Heart right ventricle (tissue), 16 donors: ENCODE measurements at regions not wholly inside any gene's neighbourhood (a gene's known extent, or its start where the extent isn't known, plus 50 kb on each side); places are given as distances from the start of the nearest gene placed in this dataset.

Experiments used
- ATAC-seq, 8 donors: fragments of 200-7000 bp; cut with Tn5 transposase; one replicate each; pipeline ENCODE4 v1.9.1; 2020; ENCODE audit warnings: mild to moderate bottlenecking in 8 of 8, moderate library complexity in 8 of 8, moderate number of reproducible peaks in 1 of 8
- DNase-seq, 2 donors: peaks; one replicate each; pipeline ENCODE4 v3.0.0-alpha.2; 2020
- H3K27ac ChIP-seq, 10 donors: fragments of 200-600 bp; sonication (generic) in 2 of 10; one replicate each; pipeline versions ENCODE4 v1.5.0 to v1.8.0; 2020 to 2022; ENCODE audit warnings: mild to moderate bottlenecking in 3 of 10
- H3K27me3 ChIP-seq, 7 donors: fragments of 200-600 bp; one replicate each; pipeline ENCODE4 v1.8.0; 2021 to 2022; ENCODE audit warnings: mild to moderate bottlenecking in 2 of 7
- H3K36me3 ChIP-seq, 9 donors: fragments of 200-600 bp; sonication (generic) in 1 of 9; one replicate each; pipeline versions ENCODE4 v1.5.0 to v1.8.0; 2020 to 2022; ENCODE audit warnings: mild to moderate bottlenecking in 2 of 9
- H3K4me1 ChIP-seq, 9 donors: fragments of 200-600 bp; sonication (generic) in 1 of 9; one replicate each; pipeline versions ENCODE4 v1.5.0 to v1.8.0; 2020 to 2022; ENCODE audit warnings: mild to moderate bottlenecking in 4 of 9
- H3K4me3 ChIP-seq, 10 donors: fragments of 200-600 bp; sonication (generic) in 2 of 10; one replicate each; pipeline versions ENCODE4 v1.5.0 to v1.8.0; 2020 to 2022; ENCODE audit warnings: mild to moderate bottlenecking in 7 of 10, moderate library complexity in 2 of 10
- H3K9me3 ChIP-seq, 11 donors: fragments of 200-600 bp in 10 of 11; sonication (generic) in 2 of 11; one replicate each; pipeline versions ENCODE4 v1.5.0 to v1.8.0; 2013 to 2022; ENCODE audit warnings: mild to moderate bottlenecking in 2 of 11, control low read depth in 1 of 11, moderate library complexity in 1 of 11
- CTCF ChIP-seq, 9 donors: fragments of 200-600 bp; sonication (generic) in 2 of 9; IDR thresholded peaks; one replicate each; pipeline versions ENCODE4 v1.5.0 to v1.8.0; 2021 to 2022; ENCODE audit warnings: antibody characterized with exemption in 9 of 9, mild to moderate bottlenecking in 5 of 9, moderate library complexity in 1 of 9
- WGBS, 2 donors: extraction: QIAGEN DNeasy Blood & Tissue Kit; methylation state at CpG; one replicate each; pipeline ENCODE4 v1.1.7; 2013; ENCODE audit warnings: inconsistent platforms in 1 of 2; 5-methylcytosine and 5-hydroxymethylcytosine counted together
- intact Hi-C, 10 donors: fragments of 100-400 bp; cut with DNase I; formaldehyde crosslinking; loops; one replicate each; pipeline versions ENCODE4 v1.11.1 to v1.14.2; 2022
- donor health status: Arrhythmogenic right ventricular cardiomyopathy.
- donor health status: ischemic (EF 13 %, LVEDD 7.1; RV severe dilation, severe dysfunction).
- donor health status: healthy with polysubstance abuse.
- donor health status: DM: no; HTN: yes; CAD: no.
- donor health status: DM: no; HTN: no; CAD: no.
- donor health status: ischemic (EF 25% LVEDD 6.9; RV normal size, moderate dysfunction).
- donor health status: ischemic (EF 25% LVEDD 5.7; RV mildly dilated, moderate dysfunction).
- donor health status: healthy.
- donor health status: DM: yes; HTN: yes; CAD: no.
- donor health status: Ischemic cardiomyopathy.
- donor health status: ischemic (EF 35%, LVEDD 5.7; RV mildly dilated, moderate dysfunction).
- donor health status: nonischemic (EF 11% LVEDD 7.7; RV severe dilation, severe dysfunction).
- donor health status: DM: yes; HTN: yes; CAD: no.
- donor health status: PGD.
- donor health status: ischemic (EF 29% LVEDD 5.4; RV normal size, mild dysfunction).
- donor health status: nonischemic (EF 23%, LVEDD 6.1; RV moderate dilation, normal function).

DNA sequence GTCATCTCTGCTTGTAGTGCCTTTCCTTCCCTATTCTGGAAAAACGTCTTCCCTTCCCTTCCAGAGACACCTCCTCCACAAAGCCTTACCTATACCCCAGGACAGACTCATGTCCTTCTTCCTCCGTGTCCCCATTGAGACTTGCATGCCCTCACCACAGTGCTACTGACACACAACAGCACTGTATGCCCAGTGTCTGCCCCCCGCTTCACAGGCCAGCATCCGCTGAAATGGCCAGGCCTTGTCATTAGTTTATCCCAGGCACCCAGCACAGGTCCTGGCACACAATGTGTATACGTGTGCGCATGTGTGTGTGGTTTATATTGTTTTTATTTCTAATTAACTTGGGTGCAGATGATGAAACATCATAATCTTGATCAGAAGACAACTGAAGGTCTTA, 130.1 kb upstream of the CCL2 start:
- WGBS, 2 donors, result 81 to 82% methylated on average over 6 of the region's 6 CpGs
- Histone ChIP-seq H3K27me3 (peaks cover 0 to 39% (median 30%) of the 10 kb centered on the region in 7 donors), H3K9me3 (no peaks in the 10 kb centered on the region), H3K27ac (no peak overlapping the region), H3K4me3 (no peak overlapping the region), H3K4me1 (no peaks in the 10 kb centered on the region), H3K36me3 (no peaks in the 10 kb centered on the region)
- no peak for DNase-seq
- no peak for ATAC-seq
- intact Hi-C loops, result no loop called here
- no peak for TF ChIP-seq CTCF (IDR thresholded peaks at IDR 0.05)

DNA sequence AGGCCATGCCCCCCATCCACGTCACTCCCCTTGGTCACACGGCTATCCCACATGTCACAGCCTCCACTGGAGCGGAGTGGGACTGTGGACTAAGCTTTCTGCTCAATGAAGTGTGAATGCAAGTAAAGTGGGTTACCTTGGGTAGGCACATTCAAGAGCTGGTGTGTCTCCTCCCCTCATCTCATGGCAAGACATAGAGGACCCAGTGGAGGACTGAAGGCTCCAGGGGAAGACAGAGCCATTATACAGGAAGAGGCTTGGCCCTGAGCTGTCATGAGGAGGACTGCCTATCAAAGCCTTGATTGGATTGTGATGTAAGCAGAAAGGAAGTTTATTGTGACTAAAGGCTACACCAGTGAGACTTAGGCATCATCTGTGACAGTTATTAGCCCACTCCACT, 129.2 kb upstream of the CCL2 start:
- TF ChIP-seq CTCF (IDR thresholded peaks at IDR 0.05), result no peak
- no peak for ATAC-seq
- intact Hi-C loops, result no loop called here
- 92 to 98% methylated on average over 3 of the region's 3 CpGs for WGBS, 2 donors
- Histone ChIP-seq H3K36me3 (no peaks in the 10 kb centered on the region), H3K9me3 (no peaks in the 10 kb centered on the region), H3K27me3 (peaks cover 0 to 39% (median 26%) of the 10 kb centered on the region in 7 donors), H3K4me3 (no peak overlapping the region), H3K27ac (no peak overlapping the region), H3K4me1 (no peaks in the 10 kb centered on the region)
- no peak for DNase-seq

DNA sequence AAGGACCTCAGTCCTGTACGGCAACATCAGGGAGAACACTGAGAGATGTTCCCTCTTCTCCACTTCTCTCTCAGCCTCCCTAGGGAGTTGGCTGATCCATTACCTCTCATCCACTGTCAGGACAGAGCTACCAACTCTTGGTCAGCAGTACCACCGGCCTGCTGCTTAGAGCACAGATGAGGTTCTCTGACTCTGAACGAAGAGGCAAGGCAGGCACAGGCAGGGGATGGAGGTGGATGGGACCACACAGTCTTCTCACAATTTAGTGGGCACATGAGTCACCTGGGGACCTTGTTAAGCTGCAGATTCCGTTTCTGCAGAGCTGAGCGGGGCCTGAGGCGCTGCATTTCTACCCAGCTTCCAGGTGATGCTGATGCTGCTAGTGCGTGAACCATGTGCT, 128.6 kb upstream of the CCL2 start:
- no peaks in the 10 kb centered on the region for H3K9me3 ChIP-seq
- 85 to 88% methylated on average over 7 of the region's 7 CpGs for WGBS, 2 donors
- ATAC-seq, result no peak
- no peak overlapping the region for H3K4me3 ChIP-seq
- TF ChIP-seq CTCF (IDR thresholded peaks at IDR 0.05), result no peak
- H3K4me1 ChIP-seq, result peaks cover 0 to under 1% (median 0%) of the 10 kb centered on the region in 9 donors
- no peak overlapping the region for H3K27ac ChIP-seq
- intact Hi-C loops, result no loop called here
- DNase-seq, result no peak
- no peaks in the 10 kb centered on the region for H3K36me3 ChIP-seq
- peaks cover 0 to 34% (median 21%) of the 10 kb centered on the region in 7 donors for H3K27me3 ChIP-seq

- Histone ChIP-seq H3K9me3 (no peaks in the 10 kb centered on the region), H3K36me3 (no peaks in the 10 kb centered on the region), H3K4me3 (no peak overlapping the region), H3K4me1 (peaks cover 0 to 4% (median 0%) of the 10 kb centered on the region in 9 donors), H3K27me3 (peaks cover 0 to 29% (median 18%) of the 10 kb centered on the region in 7 donors), H3K27ac (no peak overlapping the region)
- DNase-seq (no peak), ATAC-seq (no peak)
- WGBS, 2 donors, result 58 to 63% methylated on average over 3 of the region's 3 CpGs
- intact Hi-C loops, result no loop called here
- TF ChIP-seq CTCF (IDR thresholded peaks at IDR 0.05), result no peak
Observed at GRCh38 chr17:34126965-34127364, 128.1 kb upstream of the CCL2 start.
